Activated CD4-positive, CD25-positive, alpha-beta regulatory T cell treated with anti-CD3 and anti-CD28 coated beads, Interleukin-2, amount 50 U/mL, for 16 hours (primary cell): ENCODE measurements at regions not wholly inside any gene's neighbourhood (a gene's known extent, or its start where the extent isn't known, plus 50 kb on each side); places are given as distances from the start of the nearest gene placed in this dataset.

Experiments
- DNase-seq: peaks from one replicate; pipeline ENCODE4 v3.0.0-alpha.2; 2020; ENCODE audit warnings: low read depth, low spot score

GRCh38 chr6:44705596-44705995, 318.1 kb downstream of the CDC5L start:
- no peak for DNase-seq

DNA sequence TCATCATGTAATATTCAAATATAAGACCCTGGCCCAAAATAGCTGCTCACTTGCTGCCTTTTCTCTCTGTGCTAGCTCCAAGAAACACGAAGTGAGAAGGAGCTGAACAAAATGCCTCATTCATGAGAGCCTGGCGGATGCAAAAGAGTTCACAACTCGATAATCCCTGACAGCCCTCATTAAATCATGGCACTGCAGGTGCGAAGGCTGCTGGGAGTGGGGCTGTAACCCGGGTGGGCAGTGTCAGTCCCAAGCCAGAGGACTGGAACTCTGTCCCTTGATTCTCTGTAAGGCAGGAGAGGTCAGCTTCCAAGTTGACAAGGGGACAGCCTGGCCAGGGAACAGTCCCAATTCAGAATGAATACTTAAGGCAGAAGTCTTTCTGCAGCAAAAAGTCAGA, 318.5 kb downstream of the CDC5L start:
- no peak for DNase-seq

GRCh38 chr6:44708208-44708607, 320.7 kb downstream of the CDC5L start:
- DNase-seq: no peak

- no peak for DNase-seq
Measured at GRCh38 chr6:44712353-44713111, 325.0 kb downstream of the CDC5L start.

GRCh38 chr6:44715188-44715587, 327.7 kb downstream of the CDC5L start:
- no peak for DNase-seq

DNA sequence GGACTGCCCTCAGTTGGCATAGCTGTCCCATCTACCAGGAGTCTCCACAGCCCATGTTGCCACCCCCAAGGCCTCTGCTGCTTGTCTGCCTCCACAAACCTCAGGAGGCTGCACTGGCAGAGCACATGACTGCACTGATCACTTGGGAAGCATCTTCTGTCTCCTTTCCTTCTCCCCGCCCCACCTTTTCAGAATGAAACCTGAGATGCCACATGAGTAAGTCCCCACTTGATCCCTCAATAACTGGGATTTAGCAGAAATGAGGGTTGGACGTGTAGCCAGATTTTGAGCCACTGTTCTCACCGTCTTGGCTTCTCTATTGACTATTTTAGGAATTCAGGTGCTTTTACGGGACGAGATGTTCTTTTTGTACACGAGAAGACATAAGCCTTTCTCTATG, 328.4 kb downstream of the CDC5L start:
- no peak for DNase-seq

DNA sequence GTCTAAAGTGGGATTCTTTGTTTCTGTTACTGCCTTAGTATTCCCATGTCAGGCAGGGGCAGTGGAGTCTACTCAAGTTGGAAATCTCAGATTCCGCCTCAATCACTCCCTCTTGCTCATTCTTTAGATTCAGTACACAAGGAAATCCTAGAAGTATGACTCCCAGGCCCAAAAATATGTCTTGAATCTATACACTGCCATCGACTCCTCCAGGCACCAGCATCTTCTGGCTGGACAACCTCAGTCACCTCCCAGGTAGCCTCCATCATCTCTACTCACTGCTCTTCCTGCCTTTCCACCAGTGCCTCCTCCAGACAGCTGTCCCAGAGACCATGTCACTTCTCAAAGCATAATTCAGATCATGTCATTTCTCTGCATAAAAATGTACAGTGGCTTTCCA, 329.9 kb downstream of the CDC5L start:
- DNase-seq: no peak

DNA sequence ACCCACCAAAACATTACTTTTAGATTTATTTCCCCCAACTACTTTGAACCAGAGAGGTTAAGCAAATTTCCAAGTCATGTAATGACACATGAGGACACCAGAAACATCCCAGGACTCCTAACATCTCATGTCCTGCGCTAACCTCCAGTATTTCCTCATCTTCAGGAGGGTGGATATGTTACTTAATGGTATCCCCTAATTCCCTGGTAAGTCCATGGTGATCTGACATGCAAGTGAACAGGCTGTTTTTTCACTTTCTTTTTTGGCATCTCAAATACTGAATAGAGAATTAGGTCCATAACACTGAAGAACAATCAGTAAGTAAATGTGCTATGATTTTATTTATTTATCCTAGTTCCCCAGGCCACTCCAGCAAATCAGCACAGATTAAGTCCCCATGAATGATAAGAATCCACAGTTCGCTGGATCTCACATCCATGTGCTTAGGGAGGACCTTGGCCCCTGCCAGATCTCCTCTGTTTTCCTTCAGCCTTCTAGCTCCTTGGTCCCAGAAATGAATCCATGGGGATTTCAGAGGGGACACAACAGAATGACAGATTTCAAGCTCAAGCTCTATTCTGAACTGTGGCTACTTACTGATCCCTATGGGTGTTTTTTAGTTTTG, 334.6 kb downstream of the CDC5L start:
- DNase-seq: no peak

- no peak for DNase-seq
Measured at GRCh38 chr6:44722736-44723135, 335.2 kb downstream of the CDC5L start.

DNA sequence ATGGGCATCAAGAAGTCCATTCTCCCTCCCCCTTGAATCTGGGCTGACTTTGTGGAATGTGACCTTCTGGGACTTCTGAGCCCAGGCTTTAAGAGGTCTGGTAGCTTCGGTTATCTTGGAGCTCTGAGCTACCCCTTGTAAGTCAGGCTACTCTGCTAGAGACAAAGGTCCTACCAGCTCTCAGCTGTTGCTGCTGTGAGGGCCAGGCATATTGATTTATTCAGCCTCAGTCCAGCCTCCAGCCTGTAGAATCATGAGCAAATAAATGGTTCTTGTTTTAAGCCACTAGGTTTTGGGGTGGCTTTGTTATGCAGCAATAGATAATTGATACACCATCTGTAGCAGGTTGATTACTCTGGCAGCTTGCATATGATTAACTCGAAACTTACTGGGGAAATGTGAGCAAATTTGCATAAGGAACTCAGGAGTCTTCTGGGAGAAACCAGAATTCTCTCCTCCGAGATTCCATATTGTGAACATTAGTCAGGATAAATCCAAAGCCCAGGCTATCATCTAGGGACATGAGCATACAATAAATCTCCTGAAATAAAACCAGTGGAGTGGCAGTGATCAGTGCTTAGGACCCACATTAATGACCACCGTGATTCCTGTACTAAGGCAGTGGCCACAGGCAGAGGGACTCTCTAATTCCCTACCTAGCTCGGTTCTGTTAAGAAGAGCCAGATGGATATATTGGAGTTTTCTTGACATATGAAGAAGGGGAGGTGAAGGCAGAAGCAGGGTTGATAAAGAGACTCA, 336.1 kb downstream of the CDC5L start:
- no peak for DNase-seq

DNA sequence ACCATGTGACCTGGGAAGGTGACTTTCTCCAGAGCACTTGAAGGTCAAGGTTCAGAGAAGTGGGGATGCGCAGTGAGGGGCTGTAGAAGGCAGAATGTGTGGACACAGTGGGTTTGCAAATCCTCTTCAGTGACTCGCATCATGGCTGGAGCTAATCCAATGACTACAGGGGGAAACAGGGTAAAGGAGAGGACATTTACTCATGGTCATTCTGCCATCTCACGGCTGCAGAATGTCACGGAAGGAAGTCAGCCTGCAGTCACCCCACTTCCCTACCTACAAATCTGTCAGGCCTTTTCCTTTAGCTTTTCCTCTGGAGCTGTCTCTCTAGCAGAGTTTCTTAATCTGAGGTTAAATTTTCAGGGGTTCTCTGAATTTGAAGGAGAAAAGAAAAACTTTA, 337.6 kb downstream of the CDC5L start:
- DNase-seq: no peak

- no peak for DNase-seq
Measured at GRCh38 chr6:44727651-44728630, 340.4 kb downstream of the CDC5L start.

- no peak for DNase-seq
Measured at GRCh38 chr6:44730771-44731391, 343.4 kb downstream of the CDC5L start.

- no peak for DNase-seq
Measured at GRCh38 chr6:44731485-44732095, 344.1 kb downstream of the CDC5L start.

DNA sequence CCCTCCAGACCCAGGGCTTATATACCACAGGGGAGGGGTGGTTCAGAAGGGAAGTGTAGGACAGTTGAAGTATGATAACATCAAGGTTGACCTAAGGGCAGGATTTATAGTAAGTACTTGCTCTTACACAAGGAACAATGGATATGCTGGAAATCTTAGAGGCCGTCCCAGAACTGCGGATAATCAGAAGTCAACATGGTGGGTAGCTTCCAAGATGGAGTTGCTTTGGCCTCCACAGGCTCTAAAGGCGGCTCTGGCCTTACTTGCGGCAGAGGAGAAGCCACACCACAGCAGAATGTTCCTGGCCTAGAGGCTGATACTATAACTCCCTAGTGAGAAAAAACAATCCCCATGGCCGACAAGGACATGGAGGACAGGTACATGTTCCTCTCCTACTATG, 344.7 kb downstream of the CDC5L start:
- DNase-seq: no peak

- no peak for DNase-seq
Measured at GRCh38 chr6:44733126-44733525, 345.6 kb downstream of the CDC5L start.

DNA sequence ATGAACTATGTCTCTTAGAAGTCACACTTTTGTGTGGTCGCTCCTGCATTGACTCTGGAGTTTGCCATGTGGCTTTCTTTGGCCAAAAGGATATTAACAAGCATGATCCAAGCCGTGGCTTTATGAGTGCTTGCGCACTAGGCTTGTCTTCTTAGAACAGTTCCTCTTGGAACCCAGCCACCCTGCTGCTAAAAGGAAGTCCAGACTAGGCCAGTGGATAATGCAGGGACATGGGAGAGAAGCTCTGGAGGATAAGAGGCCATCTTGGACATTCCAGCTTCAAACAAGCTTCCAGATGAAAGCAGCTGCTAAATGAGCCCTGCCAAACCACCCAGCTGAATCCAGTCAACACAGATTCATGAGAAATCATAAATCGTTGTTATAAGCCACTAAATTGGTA, 346.4 kb downstream of the CDC5L start:
- DNase-seq: no peak

- DNase-seq: no peak
Measured at GRCh38 chr6:44734886-44735629, 347.6 kb downstream of the CDC5L start.

DNA sequence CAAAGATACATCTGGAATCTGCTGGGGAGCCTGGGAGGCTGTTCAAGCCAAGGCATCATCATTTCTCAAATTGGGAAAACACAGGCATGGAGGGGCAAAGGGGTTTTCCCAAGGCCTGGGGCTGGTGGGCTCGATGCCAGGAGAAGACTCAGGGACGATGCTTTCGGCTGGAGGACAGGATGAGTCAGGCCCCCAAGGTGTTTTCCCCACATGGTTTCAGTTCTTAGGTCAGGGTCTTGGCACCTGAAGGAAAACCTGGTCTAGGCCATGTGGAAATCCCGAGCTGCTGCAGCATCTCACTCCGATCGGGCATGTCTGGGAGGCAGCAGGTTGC, 348.1 kb downstream of the CDC5L start:
- DNase-seq: no peak

DNA sequence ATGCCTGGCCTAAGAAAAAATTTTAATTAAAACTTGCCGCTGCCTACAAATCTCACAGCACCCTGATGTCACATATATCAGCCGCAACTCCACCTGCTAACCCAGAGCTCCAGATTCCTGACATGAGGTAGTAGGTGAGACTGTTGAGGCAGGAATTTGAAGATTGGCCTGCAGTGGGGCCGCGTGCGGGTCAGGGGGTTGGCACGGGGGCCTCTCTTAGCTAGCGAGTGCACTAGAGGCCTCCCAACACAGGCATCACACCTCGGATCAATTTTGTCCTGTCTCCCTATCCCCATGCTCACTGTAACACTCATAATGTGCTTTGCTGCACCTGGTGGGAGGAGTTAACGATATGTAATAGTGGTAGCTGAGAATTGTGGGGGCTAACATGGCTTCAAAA, 349.8 kb downstream of the CDC5L start:
- DNase-seq: no peak
